AG04450 (cell line): ENCODE measurements at regions not wholly inside any gene's neighbourhood (a gene's known extent, or its start where the extent isn't known, plus 50 kb on each side); places are given as distances from the start of the nearest gene placed in this dataset.

ENCODE experiments used
- CTCF ChIA-PET: fragments of 300-600, 350-600 bp; formaldehyde crosslinking; extraction: SDS; loops from one replicate; lab custom pipeline; 2022; ENCODE audit warnings: antibody characterized with exemption, inconsistent platforms; lab: Charles Lee
- POLR2A ChIA-PET: fragments of 350-600 bp; formaldehyde crosslinking; extraction: SDS; loops from one replicate; lab custom pipeline; 2021; ENCODE audit warnings: antibody characterized with exemption, inconsistent platforms; lab: Yijun Ruan, JAX
- DNase-seq: peaks from one replicate; pipeline ENCODE4 v3.0.0-alpha.2; 2011; ENCODE audit warnings: low read depth, low spot score
- H3K27ac ChIP-seq: one replicate; pipeline ENCODE4 v1.5.1; 2012; ENCODE audit warnings: low read depth, low read length, control low read depth
- H3K27me3 ChIP-seq: one replicate; pipeline ENCODE4 v1.6.0; 2012; ENCODE audit warnings: low read length; ENCODE audit not compliant: control insufficient read depth, insufficient read depth
- H3K4me3 ChIP-seq: 2 replicates; pipeline ENCODE4 v1.5.1; 2011; ENCODE audit warnings: mild to moderate bottlenecking, low read depth, low read length, control low read depth
- H3K9me3 ChIP-seq: 2 replicates; pipeline ENCODE4 v1.5.1; 2012; ENCODE audit warnings: low read length; ENCODE audit not compliant: control insufficient read depth, insufficient read depth
- CTCF ChIP-seq: IDR thresholded peaks from 2 replicates; pipeline ENCODE4 v1.5.1; 2011; ENCODE audit warnings: low read depth, low read length, control low read depth, inconsistent platforms

GRCh38 chr5:6264394-6264793, 114.0 kb downstream of the MED10 start:
- Histone ChIP-seq H3K4me3 (no peak overlapping the region), H3K27ac (no peak overlapping the region), H3K9me3 (peaks cover 32% of the 10 kb centered on the region), H3K27me3 (no peaks in the 10 kb centered on the region)
- ChIA-PET CTCF (no interaction called here), POLR2A (no interaction called here)
- no peak for TF ChIP-seq CTCF
- no peak for DNase-seq

GRCh38 chr5:6262651-6263363, 115.5 kb downstream of the MED10 start:
- no peak overlapping the region for H3K4me3 ChIP-seq
- peaks cover 36% of the 10 kb centered on the region for H3K9me3 ChIP-seq
- no peaks in the 10 kb centered on the region for H3K27me3 ChIP-seq
- H3K27ac ChIP-seq, result no peak overlapping the region
- no peak for TF ChIP-seq CTCF
- ChIA-PET CTCF (no interaction called here), POLR2A (no interaction called here)
- DNase-seq, result no peak

- ChIA-PET CTCF (no interaction called here), POLR2A (no interaction called here)
- no peak for DNase-seq
- TF ChIP-seq CTCF, result no peak
- Histone ChIP-seq H3K4me3 (no peak overlapping the region), H3K27ac (no peak overlapping the region), H3K9me3 (peaks cover 37% of the 10 kb centered on the region), H3K27me3 (no peaks in the 10 kb centered on the region)
Observed at GRCh38 chr5:6261668-6262067, 116.7 kb downstream of the MED10 start.

GRCh38 chr5:6261256-6261655, 117.1 kb downstream of the MED10 start:
- POLR2A ChIA-PET, result no interaction called here
- DNase-seq, result no peak

GRCh38 chr5:6260846-6261245, 117.5 kb downstream of the MED10 start:
- Histone ChIP-seq H3K27me3 (no peaks in the 10 kb centered on the region), H3K27ac (no peak overlapping the region), H3K4me3 (no peak overlapping the region), H3K9me3 (peaks cover 37% of the 10 kb centered on the region)
- TF ChIP-seq CTCF, result no peak
- CTCF ChIA-PET, result interaction anchor here (1.1 kb wide), 1 partner anchor 764 kb away, joined by 3 read pairs; no protein-coding TSS in a partner anchor
- POLR2A ChIA-PET, result no interaction called here
- no peak for DNase-seq

More at GRCh38 chr5:6261256-6261655, 117.1 kb downstream of the MED10 start:
- Histone ChIP-seq H3K9me3 (peaks cover 37% of the 10 kb centered on the region), H3K4me3 (no peak overlapping the region), H3K27me3 (no peaks in the 10 kb centered on the region), H3K27ac (no peak overlapping the region)
- TF ChIP-seq CTCF, result no peak
- CTCF ChIA-PET, result no interaction called here
